ENCODE measurements at regions not wholly inside any gene's neighbourhood (a gene's known extent, or its start where the extent isn't known, plus 50 kb on each side); places are given as distances from the start of the nearest gene placed in this dataset.

- TF ChIP-seq CTCF (IDR thresholded peaks at IDR 0.05), result no peak
- TF ChIP-seq POLR2A (IDR thresholded peaks at IDR 0.05), result no peak
These were observed 801.4 kb downstream of the FLRT2 start for GRCh38 chr14:86331341-86331740.

Measured in esophagus squamous epithelium (tissue), 4 donors.